ENCODE measurements at regions not wholly inside any gene's neighbourhood (a gene's known extent, or its start where the extent isn't known, plus 50 kb on each side); places are given as distances from the start of the nearest gene placed in this dataset.

DNA sequence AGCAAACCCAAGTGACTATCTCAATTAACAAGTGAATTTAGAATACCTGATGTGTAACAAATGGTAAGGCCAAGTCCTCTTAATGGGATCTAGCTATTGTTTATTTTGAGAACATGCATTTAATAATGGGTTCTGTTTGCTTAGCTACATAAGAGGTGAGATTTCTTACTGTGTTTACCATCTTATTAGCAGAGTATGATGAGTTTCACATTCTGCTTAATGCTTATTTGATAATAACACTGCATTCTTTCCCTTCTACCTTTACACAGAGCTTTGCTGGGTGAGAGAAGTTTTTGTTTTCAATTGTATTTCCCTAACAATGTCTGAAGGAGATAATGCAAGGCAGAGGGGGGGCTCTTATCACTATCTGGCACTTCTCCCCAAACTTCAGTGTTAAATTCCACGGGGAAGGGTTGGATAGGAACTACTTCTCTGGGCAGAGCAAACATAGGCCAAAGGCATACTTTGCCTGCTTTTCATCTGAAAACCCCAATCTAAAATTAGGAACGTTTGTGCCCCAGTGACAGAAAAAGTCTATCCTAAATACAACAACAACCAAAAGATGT, 129.0 kb upstream of the ATXN7L3B start:
- no peak overlapping the region for H3K4me3 ChIP-seq (ENCODE audit: low read depth, low read length)
- no peak for DNase-seq (ENCODE audit: low read depth)
- TF ChIP-seq, protein P1, sequence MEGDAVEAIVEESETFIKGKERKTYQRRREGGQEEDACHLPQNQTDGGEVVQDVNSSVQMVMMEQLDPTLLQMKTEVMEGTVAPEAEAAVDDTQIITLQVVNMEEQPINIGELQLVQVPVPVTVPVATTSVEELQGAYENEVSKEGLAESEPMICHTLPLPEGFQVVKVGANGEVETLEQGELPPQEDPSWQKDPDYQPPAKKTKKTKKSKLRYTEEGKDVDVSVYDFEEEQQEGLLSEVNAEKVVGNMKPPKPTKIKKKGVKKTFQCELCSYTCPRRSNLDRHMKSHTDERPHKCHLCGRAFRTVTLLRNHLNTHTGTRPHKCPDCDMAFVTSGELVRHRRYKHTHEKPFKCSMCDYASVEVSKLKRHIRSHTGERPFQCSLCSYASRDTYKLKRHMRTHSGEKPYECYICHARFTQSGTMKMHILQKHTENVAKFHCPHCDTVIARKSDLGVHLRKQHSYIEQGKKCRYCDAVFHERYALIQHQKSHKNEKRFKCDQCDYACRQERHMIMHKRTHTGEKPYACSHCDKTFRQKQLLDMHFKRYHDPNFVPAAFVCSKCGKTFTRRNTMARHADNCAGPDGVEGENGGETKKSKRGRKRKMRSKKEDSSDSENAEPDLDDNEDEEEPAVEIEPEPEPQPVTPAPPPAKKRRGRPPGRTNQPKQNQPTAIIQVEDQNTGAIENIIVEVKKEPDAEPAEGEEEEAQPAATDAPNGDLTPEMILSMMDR (IDR thresholded peaks at IDR 0.05; ENCODE audit: insufficient read depth, low read length) = no peak

DNA sequence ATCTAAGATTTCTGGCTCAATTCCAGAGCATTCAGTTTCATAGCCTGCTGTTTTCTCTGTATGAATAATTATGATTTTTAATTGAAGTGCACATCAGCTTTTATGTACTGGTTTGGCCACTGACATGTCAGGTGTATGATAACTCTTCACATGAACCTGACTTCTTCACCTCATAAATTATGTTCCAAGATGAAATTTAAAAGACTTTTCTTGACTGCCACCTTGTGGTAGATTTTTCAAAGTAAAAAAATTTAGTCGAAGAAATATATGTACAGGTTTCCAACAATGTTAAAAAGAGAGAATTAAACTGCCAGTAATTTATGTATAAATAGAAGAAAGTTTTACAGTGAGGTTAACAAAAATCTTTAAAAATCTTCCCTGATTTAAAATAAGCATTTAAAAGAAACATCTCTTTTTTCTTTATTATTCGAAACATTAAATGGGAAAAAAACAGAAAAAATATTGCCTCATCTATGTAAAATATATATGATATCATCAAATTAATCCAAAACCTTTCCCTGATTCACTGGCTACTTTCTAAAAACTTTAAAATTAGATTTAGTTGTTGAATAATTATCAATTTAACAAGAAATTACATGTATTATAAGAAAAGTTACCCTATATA, 124.9 kb upstream of the ATXN7L3B start:
- DNase-seq (ENCODE audit: low read depth) = peak; percentile 30
- TF ChIP-seq, protein P1 (IDR thresholded peaks at IDR 0.05; ENCODE audit: insufficient read depth, low read length) = peak; percentile 39
- no peak overlapping the region for H3K4me3 ChIP-seq (ENCODE audit: low read depth, low read length)

DNA sequence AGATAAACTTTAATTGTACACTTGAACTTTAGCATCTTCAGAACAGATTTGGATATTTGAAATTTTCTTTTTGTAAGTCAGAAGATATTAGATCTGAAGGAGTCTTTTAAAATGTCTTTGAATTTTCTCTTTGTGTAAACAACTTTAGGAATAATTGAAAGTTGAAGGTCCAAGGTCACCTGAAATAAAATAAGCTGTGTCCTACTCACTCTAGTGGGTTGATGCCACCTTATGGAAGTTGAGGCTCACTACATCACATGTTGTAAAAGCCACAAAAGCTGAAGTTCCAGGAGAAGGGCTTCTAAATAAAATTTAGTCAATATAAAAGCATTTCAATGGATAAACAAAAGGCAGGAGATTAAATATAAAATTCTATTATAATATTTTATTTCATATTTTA, 122.0 kb upstream of the ATXN7L3B start:
- H3K4me3 ChIP-seq (ENCODE audit: low read depth, low read length) = no peak overlapping the region
- TF ChIP-seq, protein P1 (IDR thresholded peaks at IDR 0.05; ENCODE audit: insufficient read depth, low read length) = peak; percentile 58
- DNase-seq (ENCODE audit: low read depth) = peak; percentile 22

DNA sequence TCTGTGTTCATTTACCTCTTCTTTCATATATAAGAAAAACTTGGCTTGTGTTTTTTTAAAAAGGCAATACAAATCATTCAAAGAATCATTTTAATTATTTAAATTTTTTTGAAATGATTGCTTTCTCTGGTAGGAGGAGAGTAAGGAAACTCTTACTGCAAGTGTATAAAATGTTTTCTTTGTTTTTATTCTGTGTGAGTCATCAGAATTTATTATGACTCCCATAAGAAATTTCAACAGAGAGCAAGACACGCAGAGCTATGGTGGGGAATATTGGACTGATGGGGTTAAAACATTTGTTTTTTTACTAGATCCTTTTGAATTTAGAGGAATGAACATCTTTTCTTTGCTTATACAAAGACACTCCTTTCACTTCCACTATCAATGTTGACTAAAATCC, 119.1 kb upstream of the ATXN7L3B start:
- TF ChIP-seq, protein P1 (IDR thresholded peaks at IDR 0.05; ENCODE audit: insufficient read depth, low read length) = no peak
- DNase-seq (ENCODE audit: low read depth) = no peak
- H3K4me3 ChIP-seq (ENCODE audit: low read depth, low read length) = no peak overlapping the region

DNA sequence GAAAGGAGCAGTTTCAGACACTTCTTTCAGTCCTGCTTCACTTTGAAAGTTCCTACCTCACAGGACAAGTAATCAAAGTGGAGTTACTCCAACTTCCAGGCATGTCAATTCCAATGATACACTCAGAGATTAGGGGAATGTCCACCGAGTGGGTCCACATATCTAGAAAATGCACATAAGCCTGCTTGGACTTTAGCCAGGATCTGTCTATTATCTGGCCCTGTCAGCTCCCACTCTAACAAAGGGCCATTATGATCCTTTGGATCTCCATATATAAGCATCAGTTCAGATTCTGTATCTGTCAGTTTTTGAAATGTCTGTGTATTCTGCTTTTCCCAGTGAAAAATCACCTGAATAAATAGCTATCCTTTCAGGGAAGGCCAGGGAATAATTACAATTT, 112.9 kb upstream of the ATXN7L3B start:
- no peak for DNase-seq (ENCODE audit: low read depth)
- TF ChIP-seq, protein P1 (IDR thresholded peaks at IDR 0.05; ENCODE audit: insufficient read depth, low read length) = no peak
- no peak overlapping the region for H3K4me3 ChIP-seq (ENCODE audit: low read depth, low read length)

DNA sequence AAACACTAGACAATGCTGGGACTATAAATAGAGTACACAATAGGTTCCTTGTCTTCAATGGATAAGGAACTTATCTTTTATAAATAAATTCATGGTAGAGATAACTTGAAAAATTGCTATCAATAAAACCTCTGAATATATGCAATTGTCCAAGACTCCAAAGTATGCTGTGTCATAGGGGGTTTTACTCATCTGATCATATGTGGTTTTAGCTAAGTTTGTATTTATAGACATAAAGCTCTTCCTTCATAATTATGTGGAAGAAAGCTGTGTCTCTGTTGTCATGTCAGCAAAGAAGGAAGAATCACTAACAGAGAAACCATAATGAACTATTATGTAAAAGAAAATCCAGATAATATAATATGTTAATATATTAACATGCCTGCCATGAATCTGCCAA, 111.5 kb upstream of the ATXN7L3B start:
- TF ChIP-seq, protein P1 (IDR thresholded peaks at IDR 0.05; ENCODE audit: insufficient read depth, low read length) = no peak
- H3K4me3 ChIP-seq (ENCODE audit: low read depth, low read length) = no peak overlapping the region
- no peak for DNase-seq (ENCODE audit: low read depth)

DNA sequence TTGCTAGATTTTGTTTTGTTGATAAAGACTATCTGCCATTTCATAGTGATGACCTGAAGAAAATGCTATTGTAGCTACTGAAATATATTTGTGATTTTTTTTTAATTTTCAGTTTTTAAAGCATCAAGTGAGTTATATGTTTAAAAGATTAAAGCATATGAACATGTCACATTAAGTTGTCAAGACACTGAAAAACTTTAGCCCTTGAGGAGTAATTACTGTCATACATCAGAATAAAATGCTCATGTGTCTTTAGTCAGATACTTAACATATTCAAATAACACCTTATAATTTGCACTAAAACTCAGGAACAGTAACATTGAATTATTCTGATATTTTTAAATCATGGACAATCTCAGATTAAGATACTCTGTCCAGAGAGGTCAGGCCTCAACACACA, 108.1 kb upstream of the ATXN7L3B start:
- no peak overlapping the region for H3K4me3 ChIP-seq (ENCODE audit: low read depth, low read length)
- DNase-seq (ENCODE audit: low read depth) = no peak
- TF ChIP-seq, protein P1 (IDR thresholded peaks at IDR 0.05; ENCODE audit: insufficient read depth, low read length) = no peak

Data from fibroblast of the aortic adventitia (primary cell).